ENCODE measurements at regions not wholly inside any gene's neighbourhood (a gene's known extent, or its start where the extent isn't known, plus 50 kb on each side); places are given as distances from the start of the nearest gene placed in this dataset.

DNA sequence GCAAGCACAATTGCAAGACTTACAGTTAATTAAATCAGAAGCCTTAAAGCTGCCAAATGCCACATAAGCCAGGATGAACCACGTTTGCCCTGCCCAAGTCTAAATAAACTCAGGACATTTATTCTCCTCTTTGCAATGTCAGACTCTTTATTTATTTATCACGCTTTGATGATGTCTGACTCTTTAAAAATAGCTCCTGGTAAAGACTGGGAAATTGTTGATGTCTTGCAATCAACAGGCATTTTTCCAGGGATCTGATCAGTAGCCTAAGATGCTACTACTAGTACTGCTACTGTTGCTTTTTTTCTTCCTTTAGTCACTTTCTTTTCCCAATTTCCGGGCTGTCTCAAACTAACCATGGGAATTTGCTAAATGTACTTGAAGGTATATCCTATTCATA, 365.8 kb upstream of the MARCKS start:
- TF ChIP-seq FOXP2 (optimal IDR thresholded peaks at IDR 0.05; ENCODE audit: borderline replicate concordance, extremely low read depth, extremely low read length, insufficient read depth), result no peak

DNA sequence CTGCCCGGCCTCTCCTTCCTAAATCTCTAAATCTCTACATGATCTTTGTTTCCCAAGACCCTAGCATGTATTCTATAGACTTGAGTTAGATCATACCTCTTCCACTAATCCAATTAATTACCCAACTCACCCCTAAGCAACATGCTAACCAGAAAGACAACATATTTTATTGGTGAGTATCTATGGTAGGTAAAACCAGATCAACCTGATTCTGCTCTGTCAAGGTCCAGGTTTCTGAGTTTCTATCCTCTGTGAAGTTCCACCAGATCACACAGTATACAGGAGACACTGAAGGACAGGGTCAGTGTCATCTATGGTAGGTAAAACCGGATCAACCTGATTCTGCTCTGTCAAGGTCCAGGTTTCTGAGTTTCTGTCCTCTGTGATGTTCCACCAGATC, 363.2 kb upstream of the MARCKS start:
- TF ChIP-seq SIN3A (IDR thresholded peaks at IDR 0.05; ENCODE audit: borderline replicate concordance, insufficient read depth, low read length) (no peak), FOXP2 (optimal IDR thresholded peaks at IDR 0.05; ENCODE audit: borderline replicate concordance, extremely low read depth, extremely low read length, insufficient read depth) (no peak), TAF1 (IDR thresholded peaks at IDR 0.05; ENCODE audit: borderline replicate concordance, insufficient read depth, low read length) (no peak), POLR2AphosphoS5 (IDR thresholded peaks at IDR 0.05; ENCODE audit: low read depth, low read length) (no peak)
- TF ChIP-seq, protein P1, sequence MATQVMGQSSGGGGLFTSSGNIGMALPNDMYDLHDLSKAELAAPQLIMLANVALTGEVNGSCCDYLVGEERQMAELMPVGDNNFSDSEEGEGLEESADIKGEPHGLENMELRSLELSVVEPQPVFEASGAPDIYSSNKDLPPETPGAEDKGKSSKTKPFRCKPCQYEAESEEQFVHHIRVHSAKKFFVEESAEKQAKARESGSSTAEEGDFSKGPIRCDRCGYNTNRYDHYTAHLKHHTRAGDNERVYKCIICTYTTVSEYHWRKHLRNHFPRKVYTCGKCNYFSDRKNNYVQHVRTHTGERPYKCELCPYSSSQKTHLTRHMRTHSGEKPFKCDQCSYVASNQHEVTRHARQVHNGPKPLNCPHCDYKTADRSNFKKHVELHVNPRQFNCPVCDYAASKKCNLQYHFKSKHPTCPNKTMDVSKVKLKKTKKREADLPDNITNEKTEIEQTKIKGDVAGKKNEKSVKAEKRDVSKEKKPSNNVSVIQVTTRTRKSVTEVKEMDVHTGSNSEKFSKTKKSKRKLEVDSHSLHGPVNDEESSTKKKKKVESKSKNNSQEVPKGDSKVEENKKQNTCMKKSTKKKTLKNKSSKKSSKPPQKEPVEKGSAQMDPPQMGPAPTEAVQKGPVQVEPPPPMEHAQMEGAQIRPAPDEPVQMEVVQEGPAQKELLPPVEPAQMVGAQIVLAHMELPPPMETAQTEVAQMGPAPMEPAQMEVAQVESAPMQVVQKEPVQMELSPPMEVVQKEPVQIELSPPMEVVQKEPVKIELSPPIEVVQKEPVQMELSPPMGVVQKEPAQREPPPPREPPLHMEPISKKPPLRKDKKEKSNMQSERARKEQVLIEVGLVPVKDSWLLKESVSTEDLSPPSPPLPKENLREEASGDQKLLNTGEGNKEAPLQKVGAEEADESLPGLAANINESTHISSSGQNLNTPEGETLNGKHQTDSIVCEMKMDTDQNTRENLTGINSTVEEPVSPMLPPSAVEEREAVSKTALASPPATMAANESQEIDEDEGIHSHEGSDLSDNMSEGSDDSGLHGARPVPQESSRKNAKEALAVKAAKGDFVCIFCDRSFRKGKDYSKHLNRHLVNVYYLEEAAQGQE (IDR thresholded peaks at IDR 0.05; ENCODE audit: insufficient read depth in 1 of 2, low read depth in 2 of 2, low read length in 2 of 2), result no peak

GRCh38 chr6:113495521-113495920, 361.6 kb upstream of the MARCKS start:
- TF ChIP-seq SIN3A (IDR thresholded peaks at IDR 0.05; ENCODE audit: borderline replicate concordance, insufficient read depth, low read length), result no peak
- TF ChIP-seq, protein P1 (IDR thresholded peaks at IDR 0.05; ENCODE audit: insufficient read depth in 1 of 2, low read depth in 2 of 2, low read length in 2 of 2), result no peak
- TF ChIP-seq FOXP2 (optimal IDR thresholded peaks at IDR 0.05; ENCODE audit: borderline replicate concordance, extremely low read depth, extremely low read length, insufficient read depth), result no peak
- no peak for TF ChIP-seq POLR2AphosphoS5 (IDR thresholded peaks at IDR 0.05; ENCODE audit: low read depth, low read length)
- TF ChIP-seq TAF1 (IDR thresholded peaks at IDR 0.05; ENCODE audit: borderline replicate concordance, insufficient read depth, low read length), result no peak

GRCh38 chr6:113496166-113496565, 361.0 kb upstream of the MARCKS start:
- TF ChIP-seq POLR2AphosphoS5 (IDR thresholded peaks at IDR 0.05; ENCODE audit: low read depth, low read length), result no peak
- TF ChIP-seq TAF1 (IDR thresholded peaks at IDR 0.05; ENCODE audit: borderline replicate concordance, insufficient read depth, low read length), result no peak
- no peak for TF ChIP-seq SIN3A (IDR thresholded peaks at IDR 0.05; ENCODE audit: borderline replicate concordance, insufficient read depth, low read length)
- TF ChIP-seq, protein P1 (IDR thresholded peaks at IDR 0.05; ENCODE audit: insufficient read depth in 1 of 2, low read depth in 2 of 2, low read length in 2 of 2), result no peak
- TF ChIP-seq FOXP2 (optimal IDR thresholded peaks at IDR 0.05; ENCODE audit: borderline replicate concordance, extremely low read depth, extremely low read length, insufficient read depth), result no peak

DNA sequence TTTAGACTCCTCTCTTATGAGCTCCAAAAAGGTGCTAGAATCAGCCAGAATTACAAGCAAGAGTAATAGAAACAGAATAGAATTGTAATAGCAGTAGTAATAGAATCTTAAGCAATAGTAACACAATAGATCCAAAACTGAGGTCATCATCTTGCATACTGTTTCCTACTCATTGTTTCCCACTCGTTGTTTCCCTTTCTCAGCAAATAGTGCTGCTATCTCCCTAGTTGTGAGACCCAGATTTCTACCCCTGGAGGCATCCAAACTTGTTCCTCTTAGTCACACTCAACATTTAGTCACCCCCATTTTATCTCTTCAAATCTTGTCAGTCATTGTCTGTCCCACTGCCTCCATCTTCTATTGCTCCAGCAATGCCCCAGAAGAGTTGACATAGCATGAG, 356.9 kb upstream of the MARCKS start:
- TF ChIP-seq TAF1 (IDR thresholded peaks at IDR 0.05; ENCODE audit: borderline replicate concordance, insufficient read depth, low read length), result no peak
- TF ChIP-seq FOXP2 (optimal IDR thresholded peaks at IDR 0.05; ENCODE audit: borderline replicate concordance, extremely low read depth, extremely low read length, insufficient read depth), result no peak
- TF ChIP-seq, protein P1 (IDR thresholded peaks at IDR 0.05; ENCODE audit: insufficient read depth in 1 of 2, low read depth in 2 of 2, low read length in 2 of 2), result no peak
- no peak for TF ChIP-seq POLR2AphosphoS5 (IDR thresholded peaks at IDR 0.05; ENCODE audit: low read depth, low read length)
- no peak for TF ChIP-seq SIN3A (IDR thresholded peaks at IDR 0.05; ENCODE audit: borderline replicate concordance, insufficient read depth, low read length)
